Heart right ventricle (tissue), 16 donors: ENCODE measurements at regions not wholly inside any gene's neighbourhood (a gene's known extent, or its start where the extent isn't known, plus 50 kb on each side); places are given as distances from the start of the nearest gene placed in this dataset.

Experiments used
- ATAC-seq, 8 donors: fragments of 200-7000 bp; cut with Tn5 transposase; one replicate each; pipeline ENCODE4 v1.9.1; 2020; ENCODE audit warnings: mild to moderate bottlenecking in 8 of 8, moderate library complexity in 8 of 8, moderate number of reproducible peaks in 1 of 8
- DNase-seq, 2 donors: peaks; one replicate each; pipeline ENCODE4 v3.0.0-alpha.2; 2020
- H3K27ac ChIP-seq, 10 donors: fragments of 200-600 bp; sonication (generic) in 2 of 10; one replicate each; pipeline versions ENCODE4 v1.5.0 to v1.8.0; 2020 to 2022; ENCODE audit warnings: mild to moderate bottlenecking in 3 of 10
- H3K27me3 ChIP-seq, 7 donors: fragments of 200-600 bp; one replicate each; pipeline ENCODE4 v1.8.0; 2021 to 2022; ENCODE audit warnings: mild to moderate bottlenecking in 2 of 7
- H3K36me3 ChIP-seq, 9 donors: fragments of 200-600 bp; sonication (generic) in 1 of 9; one replicate each; pipeline versions ENCODE4 v1.5.0 to v1.8.0; 2020 to 2022; ENCODE audit warnings: mild to moderate bottlenecking in 2 of 9
- H3K4me1 ChIP-seq, 9 donors: fragments of 200-600 bp; sonication (generic) in 1 of 9; one replicate each; pipeline versions ENCODE4 v1.5.0 to v1.8.0; 2020 to 2022; ENCODE audit warnings: mild to moderate bottlenecking in 4 of 9
- H3K4me3 ChIP-seq, 10 donors: fragments of 200-600 bp; sonication (generic) in 2 of 10; one replicate each; pipeline versions ENCODE4 v1.5.0 to v1.8.0; 2020 to 2022; ENCODE audit warnings: mild to moderate bottlenecking in 7 of 10, moderate library complexity in 2 of 10
- H3K9me3 ChIP-seq, 11 donors: fragments of 200-600 bp in 10 of 11; sonication (generic) in 2 of 11; one replicate each; pipeline versions ENCODE4 v1.5.0 to v1.8.0; 2013 to 2022; ENCODE audit warnings: mild to moderate bottlenecking in 2 of 11, control low read depth in 1 of 11, moderate library complexity in 1 of 11
- CTCF ChIP-seq, 9 donors: fragments of 200-600 bp; sonication (generic) in 2 of 9; IDR thresholded peaks; one replicate each; pipeline versions ENCODE4 v1.5.0 to v1.8.0; 2021 to 2022; ENCODE audit warnings: antibody characterized with exemption in 9 of 9, mild to moderate bottlenecking in 5 of 9, moderate library complexity in 1 of 9
- WGBS, 2 donors: extraction: QIAGEN DNeasy Blood & Tissue Kit; methylation state at CpG; one replicate each; pipeline ENCODE4 v1.1.7; 2013; ENCODE audit warnings: inconsistent platforms in 1 of 2; 5-methylcytosine and 5-hydroxymethylcytosine counted together
- intact Hi-C, 10 donors: fragments of 100-400 bp; cut with DNase I; formaldehyde crosslinking; loops; one replicate each; pipeline versions ENCODE4 v1.11.1 to v1.14.2; 2022
- donor health status: Arrhythmogenic right ventricular cardiomyopathy.
- donor health status: ischemic (EF 13 %, LVEDD 7.1; RV severe dilation, severe dysfunction).
- donor health status: healthy with polysubstance abuse.
- donor health status: DM: no; HTN: yes; CAD: no.
- donor health status: DM: no; HTN: no; CAD: no.
- donor health status: ischemic (EF 25% LVEDD 6.9; RV normal size, moderate dysfunction).
- donor health status: ischemic (EF 25% LVEDD 5.7; RV mildly dilated, moderate dysfunction).
- donor health status: healthy.
- donor health status: DM: yes; HTN: yes; CAD: no.
- donor health status: Ischemic cardiomyopathy.
- donor health status: ischemic (EF 35%, LVEDD 5.7; RV mildly dilated, moderate dysfunction).
- donor health status: nonischemic (EF 11% LVEDD 7.7; RV severe dilation, severe dysfunction).
- donor health status: DM: yes; HTN: yes; CAD: no.
- donor health status: PGD.
- donor health status: ischemic (EF 29% LVEDD 5.4; RV normal size, mild dysfunction).
- donor health status: nonischemic (EF 23%, LVEDD 6.1; RV moderate dilation, normal function).

- peaks cover 0 to 12% (median 0%) of the 10 kb centered on the region in 9 donors for H3K4me1 ChIP-seq
- no peaks in the 10 kb centered on the region for H3K36me3 ChIP-seq
- no peak for ATAC-seq
- no peak for TF ChIP-seq CTCF (IDR thresholded peaks at IDR 0.05)
- intact Hi-C loops = loop anchor here in 9 of 10 donors (2.0 to 10.0 kb wide), 7 partner anchors 297 to 590 kb away; partner anchors contain the start of gene TRIB2 (in 6 of the 9)
- H3K4me3 ChIP-seq = no peak overlapping the region
- 78 to 81% methylated on average over 6 of the region's 6 CpGs for WGBS, 2 donors
- H3K27ac ChIP-seq = no peak overlapping the region
- H3K27me3 ChIP-seq = no peaks in the 10 kb centered on the region
- H3K9me3 ChIP-seq = peaks cover 0 to 4% (median 0%) of the 10 kb centered on the region in 11 donors
- DNase-seq = no peak
These were observed 298.9 kb upstream of the TRIB2 start for GRCh38 chr2:12417786-12418185.

DNA sequence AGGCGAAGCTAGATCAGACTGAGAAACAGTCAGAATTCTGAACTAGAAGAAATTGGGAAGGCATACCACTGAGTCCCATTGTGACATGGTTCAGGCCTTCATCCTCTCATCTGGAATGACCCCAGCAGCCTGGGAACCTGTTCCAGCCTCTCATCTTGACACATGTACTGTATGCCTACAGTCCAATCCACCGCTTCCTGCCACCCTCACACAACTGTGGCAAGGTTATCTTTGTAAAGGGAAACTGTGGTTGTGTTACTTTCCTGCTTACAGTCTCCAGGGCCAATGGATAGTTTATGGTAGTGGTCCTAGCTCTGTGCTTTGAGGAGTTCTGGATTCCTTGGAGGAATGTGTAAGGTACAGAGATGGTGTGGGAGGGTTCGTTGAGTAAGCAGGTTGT is 296.9 kb upstream of the TRIB2 start:
- no peak overlapping the region for H3K4me3 ChIP-seq

DNA sequence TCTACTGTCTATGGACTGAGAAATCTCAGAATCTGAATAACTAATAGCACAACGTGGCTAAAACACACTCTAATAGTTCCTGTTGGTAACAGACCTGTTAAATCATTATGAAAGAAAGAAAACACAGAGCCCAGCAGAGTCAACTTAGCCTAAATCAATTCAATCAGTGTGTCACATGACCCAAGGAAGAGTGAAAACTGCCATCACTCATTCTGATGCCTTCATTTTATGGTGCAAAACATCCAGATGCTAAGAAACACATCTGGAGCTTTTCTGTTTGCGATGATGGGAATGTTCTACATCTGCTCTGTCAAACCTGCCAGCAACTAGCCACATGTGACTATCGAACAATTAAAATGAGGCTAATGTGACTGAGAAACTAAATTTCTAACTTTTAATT is 295.7 kb upstream of the TRIB2 start:
- Histone ChIP-seq H3K27ac (no peak overlapping the region), H3K27me3 (no peaks in the 10 kb centered on the region), H3K36me3 (no peaks in the 10 kb centered on the region), H3K4me1 (peaks cover 0 to 8% (median 0%) of the 10 kb centered on the region in 9 donors), H3K9me3 (no peaks in the 10 kb centered on the region), H3K4me3 (no peak overlapping the region)
- ATAC-seq (no peak), DNase-seq (no peak)
- intact Hi-C loops = no loop called here
- whole genome bisulfite sequencing, 2 donors = 70 to 80% methylated on average over 3 of the region's 3 CpGs
- TF ChIP-seq CTCF (IDR thresholded peaks at IDR 0.05) = no peak

More for the DNA sequence above, 296.9 kb upstream of the TRIB2 start:
- ATAC-seq = no peak
- no peaks in the 10 kb centered on the region for H3K27me3 ChIP-seq
- WGBS, 2 donors = 97 to 98% methylated on average over 3 of the region's 3 CpGs
- no peak for DNase-seq
- H3K9me3 ChIP-seq = peaks cover 0 to 4% (median 0%) of the 10 kb centered on the region in 11 donors
- no peaks in the 10 kb centered on the region for H3K36me3 ChIP-seq
- no peak overlapping the region for H3K27ac ChIP-seq
- peaks cover 0 to 8% (median 0%) of the 10 kb centered on the region in 9 donors for H3K4me1 ChIP-seq
- TF ChIP-seq CTCF (IDR thresholded peaks at IDR 0.05) = no peak
- intact Hi-C loops = loop anchor here in 8 of 10 donors (5.0 to 10.0 kb wide), 6 partner anchors 295 to 587 kb away; partner anchors contain the start of gene TRIB2 (in 6 of the 8)

DNA sequence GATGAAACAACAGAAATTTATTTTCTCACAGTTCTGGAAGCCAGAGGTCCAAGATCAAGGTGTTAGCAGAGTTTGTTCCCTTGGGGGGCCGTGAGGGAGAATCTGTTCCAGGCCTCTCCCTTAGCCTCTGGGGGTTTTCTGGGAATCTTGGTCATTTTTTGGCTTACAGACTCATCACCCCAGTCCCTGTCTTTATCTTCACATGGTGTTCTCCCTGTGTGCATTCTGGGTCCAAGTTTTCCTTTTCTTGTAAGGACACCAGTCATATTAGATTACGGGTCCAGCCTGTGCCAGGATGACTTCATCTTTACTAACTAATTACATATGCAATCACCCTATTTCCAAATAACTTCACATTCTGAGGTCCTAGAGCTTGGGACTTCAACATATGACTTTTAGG is 292.5 kb upstream of the TRIB2 start:
- no peak overlapping the region for H3K27ac ChIP-seq
- no peak for ATAC-seq
- TF ChIP-seq CTCF (IDR thresholded peaks at IDR 0.05) = no peak
- H3K36me3 ChIP-seq = no peaks in the 10 kb centered on the region
- WGBS, 2 donors = 80 to 82% methylated on average over 2 of the region's 2 CpGs
- no peaks in the 10 kb centered on the region for H3K27me3 ChIP-seq
- no peak overlapping the region for H3K4me3 ChIP-seq
- H3K9me3 ChIP-seq = no peaks in the 10 kb centered on the region
- no peak for DNase-seq
- intact Hi-C loops = no loop called here
- no peaks in the 10 kb centered on the region for H3K4me1 ChIP-seq
